ENCODE measurements at regions not wholly inside any gene's neighbourhood (a gene's known extent, or its start where the extent isn't known, plus 50 kb on each side); places are given as distances from the start of the nearest gene placed in this dataset.
"Not testable (repeated sequence)": the region's sequence is repeated elsewhere in the genome, so short reads cannot be mapped to it uniquely, and the experiment has no call there.

- no peak for DNase-seq (ENCODE audit: low read depth)
Observed at GRCh38 chrX:1059576-1060561, 152.6 kb downstream of the CRLF2 start.

GRCh38 chrX:1053600-1053999 is 158.8 kb downstream of the CRLF2 start:
- not testable (repeated sequence) for DNase-seq (ENCODE audit: low read depth)

GRCh38 chrX:1053072-1053471 is 159.4 kb downstream of the CRLF2 start:
- no peak for DNase-seq (ENCODE audit: low read depth)

- no peak for DNase-seq (ENCODE audit: low read depth)
Observed at GRCh38 chrX:1052021-1052420, 160.4 kb downstream of the CRLF2 start.

- DNase-seq (ENCODE audit: low read depth): no peak
Observed at GRCh38 chrX:1051421-1051820, 161.0 kb downstream of the CRLF2 start.

- DNase-seq (ENCODE audit: low read depth): no peak
Observed at GRCh38 chrX:1045680-1046314, 166.7 kb downstream of the CRLF2 start.

GRCh38 chrX:1041091-1041490 is 171.4 kb downstream of the CRLF2 start:
- no peak for DNase-seq (ENCODE audit: low read depth)

GRCh38 chrX:1035931-1036330 is 176.5 kb downstream of the CRLF2 start:
- DNase-seq (ENCODE audit: low read depth): not testable (repeated sequence)

GRCh38 chrX:1035206-1035605 is 177.2 kb downstream of the CRLF2 start:
- no peak for DNase-seq (ENCODE audit: low read depth)

- no peak for DNase-seq (ENCODE audit: low read depth)
Observed at GRCh38 chrX:1034717-1035116, 177.7 kb downstream of the CRLF2 start.

- no peak for DNase-seq (ENCODE audit: low read depth)
Observed at GRCh38 chrX:1031521-1032430, 180.7 kb downstream of the CRLF2 start.

GRCh38 chrX:1029494-1029893 is 183.0 kb downstream of the CRLF2 start:
- no peak for DNase-seq (ENCODE audit: low read depth)

- DNase-seq (ENCODE audit: low read depth): no peak
Observed at GRCh38 chrX:1027680-1028079, 184.8 kb downstream of the CRLF2 start.

GRCh38 chrX:1027133-1027532 is 185.3 kb downstream of the CRLF2 start:
- DNase-seq (ENCODE audit: low read depth): no peak

- DNase-seq (ENCODE audit: low read depth): no peak
Observed at GRCh38 chrX:1026263-1027015, 186.0 kb downstream of the CRLF2 start.

- DNase-seq (ENCODE audit: low read depth): no peak
Observed at GRCh38 chrX:1025413-1025812, 187.0 kb downstream of the CRLF2 start.

- no peak for DNase-seq (ENCODE audit: low read depth)
Observed at GRCh38 chrX:1023676-1024075, 188.8 kb downstream of the CRLF2 start.

- not testable (repeated sequence) for DNase-seq (ENCODE audit: low read depth)
Observed at GRCh38 chrX:1021314-1021993, 191.0 kb downstream of the CRLF2 start.

GRCh38 chrX:1020634-1021166 is 191.7 kb downstream of the CRLF2 start:
- DNase-seq (ENCODE audit: low read depth): no peak

- DNase-seq (ENCODE audit: low read depth): not testable (repeated sequence)
Observed at GRCh38 chrX:1016926-1017325, 195.5 kb downstream of the CRLF2 start.

GRCh38 chrX:1016281-1016680 is 196.2 kb downstream of the CRLF2 start:
- DNase-seq (ENCODE audit: low read depth): not testable (repeated sequence)
